HG02588 (cell line): ENCODE measurements at regions not wholly inside any gene's neighbourhood (a gene's known extent, or its start where the extent isn't known, plus 50 kb on each side); places are given as distances from the start of the nearest gene placed in this dataset.
"Not testable (repeated sequence)": the region's sequence is repeated elsewhere in the genome, so short reads cannot be mapped to it uniquely, and the experiment has no call there.

Experiments used
- ATAC-seq: cut with Tn5 transposase; IDR thresholded peaks from one replicate; pipeline ENCODE4 v1.9.1; 2021; ENCODE audit warnings: mild to moderate bottlenecking, moderate library complexity; ENCODE audit not compliant: unreplicated experiment

- no peak for ATAC-seq
Observed at GRCh38 chr3:106826791-106827311, 550.4 kb upstream of the CCDC54 start.

GRCh38 chr3:106827515-106828213, 549.6 kb upstream of the CCDC54 start:
- ATAC-seq = no peak

DNA sequence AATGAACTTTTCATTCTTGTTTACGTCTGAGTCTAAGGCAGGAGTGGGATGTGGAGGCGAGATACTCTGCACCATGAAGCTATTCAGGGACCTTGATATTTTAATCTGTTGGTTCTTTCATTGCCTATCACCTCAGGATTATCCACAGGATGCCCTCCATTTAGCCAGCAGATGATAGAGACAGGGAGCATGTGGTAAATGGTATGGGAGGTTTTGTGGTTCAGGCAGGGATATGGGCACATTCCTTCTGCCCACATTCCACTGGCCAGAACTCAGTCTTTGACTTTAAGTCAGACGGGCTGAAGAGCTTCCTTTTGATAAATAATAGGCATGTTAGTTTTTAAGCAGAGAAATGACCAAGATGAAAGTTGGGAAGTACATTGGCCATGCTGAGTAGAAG, 548.0 kb upstream of the CCDC54 start:
- no peak for ATAC-seq

DNA sequence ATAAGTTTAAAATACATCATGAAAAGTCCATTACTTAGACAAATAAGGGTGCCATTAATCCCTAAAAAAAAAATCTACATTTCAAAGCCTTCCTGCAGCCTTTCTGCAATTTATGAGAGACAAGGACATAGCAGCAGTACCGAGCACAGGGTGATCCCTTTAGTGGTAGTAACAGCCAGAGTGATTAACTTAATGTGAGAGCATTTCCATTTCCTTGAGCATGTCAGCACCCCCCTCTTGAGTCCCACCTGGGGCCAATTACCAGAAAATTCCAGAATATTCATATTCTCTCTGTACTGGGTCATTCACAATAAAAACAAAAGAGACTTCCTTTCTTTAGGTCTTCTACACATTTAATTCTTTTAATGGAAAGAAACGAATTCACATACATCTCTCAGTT, 546.9 kb upstream of the CCDC54 start:
- ATAC-seq = no peak

- no peak for ATAC-seq
Observed at GRCh38 chr3:106836906-106837305, 540.3 kb upstream of the CCDC54 start.

DNA sequence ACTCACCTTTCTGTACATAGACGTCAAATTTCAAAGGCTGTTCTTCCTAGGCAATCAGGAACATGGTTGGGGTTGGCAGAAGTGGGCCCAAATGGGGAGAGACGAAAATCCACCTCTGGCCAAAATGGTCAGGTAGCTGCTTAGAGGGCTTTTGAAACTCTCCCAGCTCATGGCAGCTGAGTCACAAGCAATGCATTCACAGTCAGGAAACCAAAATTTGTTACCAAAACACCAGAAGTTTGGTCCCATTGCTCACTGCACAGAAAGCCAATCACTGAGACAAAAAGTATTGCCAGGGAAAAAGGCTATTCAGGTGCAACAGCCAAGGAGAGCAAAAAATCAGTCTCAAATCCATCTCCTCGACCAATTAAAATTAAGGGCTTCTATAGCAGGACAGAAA, 539.6 kb upstream of the CCDC54 start:
- no peak for ATAC-seq

DNA sequence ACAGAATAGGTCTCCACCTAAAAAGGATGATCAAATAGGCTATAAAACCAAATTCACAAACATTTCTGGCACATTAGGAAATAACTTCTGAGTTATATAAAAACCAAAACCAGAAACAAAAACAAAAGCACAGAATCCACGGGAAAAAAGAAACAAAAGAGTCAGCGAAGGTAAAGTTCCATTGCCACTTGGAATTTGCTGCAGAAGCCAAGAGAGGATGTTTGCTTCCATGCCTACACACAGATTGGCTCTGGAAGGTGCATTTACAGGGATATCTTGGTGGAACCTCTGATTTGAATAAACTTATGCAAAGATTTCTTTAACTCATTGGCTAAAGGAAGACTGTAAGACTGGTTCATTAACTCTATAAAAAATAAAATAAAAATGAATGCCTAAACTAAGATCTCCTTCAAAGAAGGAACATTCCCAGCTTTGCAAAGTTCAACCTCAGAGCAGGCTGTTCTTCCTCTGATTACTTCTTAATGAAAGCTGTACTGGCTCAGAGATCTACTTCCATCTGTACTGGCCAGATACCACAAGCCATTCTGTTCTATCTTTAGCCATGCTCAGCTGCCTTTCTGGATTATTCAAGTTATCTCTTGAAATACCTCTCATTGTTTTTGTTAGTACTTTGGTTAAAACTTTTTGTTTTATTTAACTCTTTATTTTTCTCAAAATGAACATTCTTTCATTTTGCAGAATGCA, 537.5 kb upstream of the CCDC54 start:
- ATAC-seq = no peak

DNA sequence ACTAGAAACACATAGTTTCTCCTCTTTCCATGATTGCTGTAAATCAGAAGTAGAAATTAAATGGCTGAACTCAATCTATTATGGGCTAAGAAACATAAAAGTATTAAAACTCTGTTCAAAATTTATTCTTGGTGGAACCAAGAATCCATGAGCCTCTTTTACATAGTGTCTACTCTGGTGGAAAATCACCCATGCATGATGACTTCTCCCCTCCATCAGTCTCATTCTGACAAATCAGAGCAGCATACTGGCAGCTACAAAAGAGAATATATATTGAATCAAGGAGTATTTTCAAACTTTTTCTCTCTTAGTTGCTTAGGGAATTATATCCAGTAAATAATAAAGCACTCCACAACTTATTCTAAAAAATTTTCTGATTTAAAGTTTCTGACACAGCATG, 536.9 kb upstream of the CCDC54 start:
- no peak for ATAC-seq

DNA sequence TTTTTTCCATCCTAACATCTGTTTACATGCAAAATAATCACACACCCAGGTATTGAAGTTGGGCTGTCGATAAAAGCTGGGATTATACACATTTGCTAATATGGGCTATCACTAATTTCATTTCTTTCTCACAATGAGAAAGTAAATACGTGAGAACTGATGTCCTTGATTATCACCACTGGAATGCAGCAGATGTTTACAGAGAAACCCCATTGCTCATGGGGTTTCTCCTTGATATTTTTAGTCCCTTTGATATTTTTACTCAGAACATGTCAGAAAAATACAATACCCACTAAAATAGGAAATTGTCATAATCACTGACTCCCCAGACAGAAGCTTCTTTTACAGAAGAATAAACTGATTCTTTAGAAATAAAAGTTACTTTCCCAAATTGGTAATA, 535.1 kb upstream of the CCDC54 start:
- ATAC-seq = no peak

GRCh38 chr3:106844638-106845037, 532.6 kb upstream of the CCDC54 start:
- no peak for ATAC-seq

DNA sequence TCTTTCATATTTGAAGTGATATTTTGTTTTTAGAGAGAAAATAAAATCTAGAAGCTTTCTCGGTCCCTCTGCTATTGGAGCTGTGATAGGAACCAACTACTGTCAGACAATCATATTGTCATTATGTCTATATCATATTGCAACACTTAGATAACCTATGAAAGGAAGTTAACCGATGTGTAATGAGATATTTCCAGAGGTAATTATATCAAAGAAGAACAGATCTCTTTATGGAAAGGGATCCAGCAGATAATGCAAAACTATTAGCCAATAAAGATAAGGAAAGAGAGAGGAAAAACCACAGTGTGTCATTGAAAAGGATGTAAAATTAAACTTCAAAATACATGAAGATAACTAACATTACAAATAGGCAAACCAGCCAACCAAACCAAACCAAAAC, 529.1 kb upstream of the CCDC54 start:
- no peak for ATAC-seq

DNA sequence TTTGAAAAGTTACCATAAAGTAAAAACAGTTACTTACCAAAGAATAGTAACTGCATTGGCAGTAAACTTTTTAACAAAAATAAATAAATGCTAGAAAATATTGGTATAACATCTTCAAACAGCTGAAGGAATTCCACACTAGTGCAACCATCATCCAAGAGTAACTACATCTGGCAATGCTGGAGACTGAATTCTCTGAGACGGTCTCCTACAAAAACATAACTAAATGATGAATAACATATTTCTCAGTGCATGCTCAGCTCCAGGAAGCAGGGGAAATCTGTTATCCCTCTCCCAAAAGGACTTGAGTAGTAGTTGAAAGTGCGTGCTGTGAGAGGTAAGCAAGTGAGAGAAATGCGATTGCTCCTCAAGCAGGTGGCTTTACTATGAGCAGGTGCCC, 526.8 kb upstream of the CCDC54 start:
- no peak for ATAC-seq

- ATAC-seq = not testable (repeated sequence)
Observed at GRCh38 chr3:106858321-106858720, 518.9 kb upstream of the CCDC54 start.

- no peak for ATAC-seq
Observed at GRCh38 chr3:106860182-106860581, 517.1 kb upstream of the CCDC54 start.

GRCh38 chr3:106862067-106862466, 515.2 kb upstream of the CCDC54 start:
- no peak for ATAC-seq

GRCh38 chr3:106877627-106878026, 499.6 kb upstream of the CCDC54 start:
- ATAC-seq = no peak

- no peak for ATAC-seq
Observed at GRCh38 chr3:106880206-106880605, 497.0 kb upstream of the CCDC54 start.

DNA sequence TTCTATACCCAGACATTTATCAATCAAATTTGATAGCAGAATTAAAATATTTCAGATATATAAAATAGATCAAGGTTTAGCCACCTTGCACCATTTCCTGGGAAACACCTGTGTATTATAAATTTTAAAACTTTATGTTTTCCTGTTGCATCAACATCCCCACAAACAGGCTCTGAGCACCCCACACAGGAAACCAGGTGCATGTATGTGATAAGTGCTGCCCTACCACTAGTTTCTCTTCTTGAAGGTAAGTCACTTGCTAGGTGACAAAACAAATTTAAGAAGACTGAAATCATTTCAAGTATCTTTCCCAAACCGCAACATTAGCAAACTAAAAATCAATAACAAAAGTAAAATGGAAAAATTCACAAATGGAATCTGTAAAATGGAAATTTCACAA, 496.1 kb upstream of the CCDC54 start:
- ATAC-seq = no peak

GRCh38 chr3:106882297-106882696, 494.9 kb upstream of the CCDC54 start:
- no peak for ATAC-seq

DNA sequence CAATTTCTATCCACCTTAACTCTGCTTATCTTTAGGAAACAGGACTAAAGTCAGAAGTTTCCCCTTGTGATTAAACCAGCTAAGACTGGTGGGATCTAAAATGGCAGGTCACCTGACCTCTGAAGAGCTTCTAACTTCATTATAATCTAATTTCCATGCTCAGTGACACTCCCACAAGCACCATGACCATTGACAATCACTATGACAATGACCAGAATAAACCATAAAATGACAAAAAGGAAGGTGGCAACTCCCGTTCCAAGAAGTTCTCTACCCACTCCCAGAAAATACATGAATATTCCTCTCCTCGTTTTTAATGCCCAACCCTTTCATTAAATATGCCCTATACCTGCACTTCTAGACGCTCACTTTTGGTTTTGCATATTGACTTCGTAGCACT, 471.2 kb upstream of the CCDC54 start:
- no peak for ATAC-seq

- ATAC-seq = no peak
Observed at GRCh38 chr3:106908181-106908938, 468.9 kb upstream of the CCDC54 start.
